GM18867 (cell line): ENCODE measurements at regions not wholly inside any gene's neighbourhood (a gene's known extent, or its start where the extent isn't known, plus 50 kb on each side); places are given as distances from the start of the nearest gene placed in this dataset.

Source experiments
- ATAC-seq: cut with Tn5 transposase; IDR thresholded peaks from one replicate; pipeline ENCODE4 v1.9.1; 2021; ENCODE audit warnings: mild to moderate bottlenecking, moderate library complexity; ENCODE audit not compliant: unreplicated experiment

DNA sequence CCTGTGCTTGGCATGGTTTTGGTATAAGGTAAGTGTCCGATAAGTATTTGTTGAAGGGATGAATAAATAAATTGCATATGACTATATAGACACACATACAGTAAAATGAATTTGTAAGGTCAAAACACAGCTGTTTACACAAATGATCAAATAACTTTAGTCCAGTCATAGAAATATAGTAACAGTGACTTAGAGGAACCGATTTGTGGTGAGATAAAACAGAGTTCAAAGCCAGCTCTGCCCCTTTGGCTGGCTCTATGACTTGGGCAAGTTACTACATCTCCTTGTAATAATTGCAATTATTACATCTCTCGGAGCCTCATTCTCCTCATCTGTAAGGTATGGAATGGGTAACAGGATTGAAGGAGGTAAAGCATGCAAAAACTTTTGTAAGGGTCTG lies 384.0 kb downstream of the PLK2 start:
- no peak for ATAC-seq

DNA sequence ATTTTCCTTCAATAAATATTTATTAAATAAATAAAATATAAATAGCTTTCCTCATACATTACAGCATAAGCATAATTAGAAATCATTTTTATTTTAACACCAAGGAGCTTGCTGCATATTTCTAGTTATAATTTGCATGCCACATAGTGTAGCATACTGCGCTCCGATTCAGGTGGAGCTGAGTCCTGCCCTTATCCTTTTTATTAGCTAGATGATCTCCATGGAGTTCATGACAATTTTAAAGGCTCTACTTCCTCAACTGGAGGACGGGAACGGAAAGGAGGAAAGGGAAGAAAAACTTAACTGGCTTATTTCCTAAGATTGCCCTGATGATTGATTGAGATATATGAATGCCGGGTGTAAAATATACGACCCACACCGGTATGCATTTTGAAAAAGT lies 385.2 kb downstream of the PLK2 start:
- no peak for ATAC-seq

DNA sequence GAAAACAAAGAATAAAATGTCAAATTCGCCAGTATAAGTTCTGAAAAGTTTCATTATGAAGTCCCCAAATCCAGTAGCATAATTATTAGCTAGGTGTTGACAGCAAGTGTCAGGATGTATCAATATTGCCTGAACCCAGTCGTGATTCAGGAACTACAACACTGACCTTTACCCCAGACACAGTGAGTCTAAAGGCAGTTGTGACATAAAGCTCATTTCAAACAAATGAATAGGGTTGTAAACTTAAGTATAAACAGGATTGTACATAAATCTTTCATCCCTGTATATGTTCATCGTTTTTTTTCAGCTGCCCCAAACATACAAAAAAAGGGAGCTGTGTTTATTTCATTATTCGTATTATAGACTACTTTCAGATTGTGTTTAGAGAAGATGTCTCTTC lies 385.7 kb downstream of the PLK2 start:
- ATAC-seq, result no peak

DNA sequence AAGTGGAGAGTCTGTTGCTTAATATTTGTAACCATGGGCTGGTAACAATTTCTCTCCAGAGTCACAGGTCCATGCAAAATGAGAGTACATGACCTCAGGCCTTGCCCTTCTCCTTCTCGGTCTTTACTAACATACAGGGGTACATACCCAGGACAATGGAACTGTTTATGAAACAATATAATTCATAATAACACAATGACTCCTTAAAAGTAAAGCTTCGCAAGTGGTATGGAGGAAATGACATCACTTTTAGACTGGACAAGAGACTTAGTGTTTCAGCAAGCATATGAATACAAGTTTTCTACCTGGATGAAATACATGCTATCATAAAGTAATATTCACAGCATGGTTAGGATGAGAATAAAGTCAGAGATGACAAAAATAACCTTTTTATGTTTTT lies 386.6 kb downstream of the PLK2 start:
- no peak for ATAC-seq

DNA sequence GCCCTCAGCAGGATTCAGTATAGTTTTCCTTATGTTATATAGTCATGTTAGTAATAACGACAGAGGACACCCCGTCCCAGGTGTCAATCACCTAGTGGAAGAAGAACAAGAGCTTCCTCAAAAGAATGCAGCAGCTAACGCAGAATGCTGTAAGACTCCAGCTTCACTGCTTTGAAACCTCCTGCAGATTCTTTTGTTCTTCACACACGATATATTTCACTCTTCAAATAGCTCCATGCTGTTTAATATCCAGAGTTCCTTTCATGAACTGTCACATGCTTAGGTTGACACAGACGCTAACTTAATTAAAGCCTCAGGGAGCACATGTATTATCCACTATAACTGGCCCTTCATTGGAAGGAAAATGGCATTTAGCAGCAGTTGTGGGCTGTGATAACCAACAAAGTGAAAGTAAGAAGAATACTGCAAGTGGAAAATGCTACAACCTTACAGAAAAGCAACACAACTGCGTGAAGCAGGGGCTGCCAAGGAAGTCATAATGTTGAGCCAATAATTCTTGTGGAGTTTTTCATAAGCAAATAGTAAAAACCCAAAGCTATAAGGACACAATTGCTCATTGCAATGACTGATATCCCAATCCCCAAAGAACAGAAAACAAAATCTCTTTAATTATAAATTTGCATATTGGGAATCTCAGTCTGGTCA lies 387.5 kb downstream of the PLK2 start:
- no peak for ATAC-seq

DNA sequence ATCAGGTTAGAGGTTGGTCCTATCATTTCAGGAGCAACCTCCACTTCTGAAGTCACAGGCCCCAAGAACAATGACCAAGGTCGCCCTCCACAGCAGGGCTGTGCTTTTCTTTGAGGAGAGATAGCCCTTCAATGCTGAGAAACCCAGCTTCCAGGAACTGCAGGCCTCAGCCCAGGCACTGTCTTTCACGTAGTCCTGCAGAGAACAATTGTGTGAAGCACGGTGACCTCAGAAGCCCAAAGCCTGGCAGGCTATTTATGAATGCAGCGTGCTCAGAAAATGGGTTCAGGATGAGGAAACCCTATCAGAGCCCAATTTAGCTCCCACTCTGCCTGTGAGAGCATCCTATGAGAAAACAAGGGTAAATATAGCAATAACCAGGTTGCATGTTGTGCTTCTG lies 388.3 kb downstream of the PLK2 start:
- no peak for ATAC-seq

DNA sequence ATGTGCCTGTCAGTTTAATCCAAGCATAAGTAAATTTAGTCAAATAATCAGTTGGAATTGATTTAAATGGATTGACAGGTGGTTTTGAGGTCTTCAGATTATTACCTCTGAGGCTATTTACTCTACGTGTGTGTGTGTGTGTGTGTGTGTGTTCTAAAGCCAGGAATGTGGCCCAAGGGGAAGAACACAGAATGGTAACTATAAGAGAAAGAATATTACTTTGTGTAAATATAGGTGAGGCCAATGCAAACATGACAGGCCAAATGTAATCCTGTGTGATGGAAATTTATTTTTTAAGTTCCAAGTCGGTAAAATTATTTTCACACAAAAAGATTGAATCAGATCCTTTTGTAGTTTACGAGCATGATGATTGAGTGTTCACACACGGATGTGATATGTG lies 390.0 kb downstream of the PLK2 start:
- ATAC-seq, result no peak

DNA sequence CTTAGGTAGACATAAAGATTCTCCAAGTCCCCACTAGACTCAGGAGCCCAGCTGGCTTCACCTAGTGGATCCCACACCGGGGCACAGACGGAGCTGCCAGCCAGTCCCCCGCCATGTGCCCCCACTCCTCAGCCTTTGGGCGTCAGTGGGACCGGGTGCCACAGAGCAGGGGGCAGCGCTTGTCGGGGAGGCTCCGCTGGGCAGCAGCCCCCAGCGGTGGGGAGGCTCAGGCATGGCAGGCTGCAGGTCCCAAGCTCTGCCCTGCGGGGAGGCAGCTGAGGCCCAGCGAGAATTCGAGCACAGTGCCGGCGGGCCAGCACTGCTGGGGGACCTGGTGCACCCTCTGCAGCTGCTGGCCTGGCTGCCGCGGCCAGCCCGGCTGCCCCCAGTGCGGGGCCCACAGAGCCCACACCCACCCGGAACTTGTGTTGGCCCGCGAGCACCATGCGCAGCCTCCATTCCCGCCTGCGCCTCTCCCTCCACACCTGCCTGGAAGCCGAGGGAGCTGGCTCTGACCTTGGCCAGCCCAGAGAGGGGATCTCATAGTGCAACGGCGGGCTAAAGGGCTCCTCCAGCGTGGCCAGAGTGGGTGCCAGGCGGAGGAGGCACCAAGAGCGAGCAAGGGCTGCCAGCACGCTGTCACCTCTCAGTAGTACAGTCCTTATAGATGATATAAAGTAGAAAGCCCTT lies 390.7 kb downstream of the PLK2 start:
- no peak for ATAC-seq

DNA sequence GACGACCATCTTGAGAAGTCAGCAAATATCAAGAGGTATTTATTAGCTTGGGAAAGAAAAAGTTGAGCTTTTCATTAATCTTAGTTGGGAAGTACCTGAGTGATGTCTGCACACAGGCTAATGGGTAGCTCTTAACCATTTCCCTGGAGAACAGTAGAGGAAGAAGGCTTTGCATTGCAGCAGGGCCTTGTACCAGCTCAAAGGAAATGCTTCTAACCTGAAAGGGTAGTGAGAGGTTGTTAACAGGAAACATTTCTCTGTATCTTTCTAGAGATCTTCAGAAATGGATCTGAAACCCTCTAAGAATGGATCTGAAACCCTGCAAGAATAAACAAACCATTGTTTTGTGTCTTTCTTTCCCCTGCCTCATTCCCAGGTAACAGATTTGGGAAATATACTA lies 393.3 kb downstream of the PLK2 start:
- ATAC-seq, result no peak

DNA sequence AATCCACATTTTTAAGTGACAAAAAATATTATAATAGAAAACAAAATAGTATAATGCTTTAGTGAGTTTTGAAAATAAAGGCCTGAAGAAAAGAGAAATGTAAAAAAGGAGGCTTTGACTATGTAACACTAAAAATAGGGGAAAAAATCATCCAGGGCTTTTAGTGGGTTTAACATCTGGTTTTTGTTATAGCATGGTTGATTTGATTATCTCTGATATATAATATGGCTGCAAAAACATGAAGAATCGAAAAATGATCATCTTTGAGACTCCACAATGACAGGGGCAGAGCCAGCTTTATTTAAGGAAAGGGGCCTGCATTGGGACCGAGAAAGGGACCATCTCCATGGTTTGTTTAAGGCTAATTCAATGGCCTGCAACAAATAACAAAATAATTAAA lies 393.8 kb downstream of the PLK2 start:
- no peak for ATAC-seq

DNA sequence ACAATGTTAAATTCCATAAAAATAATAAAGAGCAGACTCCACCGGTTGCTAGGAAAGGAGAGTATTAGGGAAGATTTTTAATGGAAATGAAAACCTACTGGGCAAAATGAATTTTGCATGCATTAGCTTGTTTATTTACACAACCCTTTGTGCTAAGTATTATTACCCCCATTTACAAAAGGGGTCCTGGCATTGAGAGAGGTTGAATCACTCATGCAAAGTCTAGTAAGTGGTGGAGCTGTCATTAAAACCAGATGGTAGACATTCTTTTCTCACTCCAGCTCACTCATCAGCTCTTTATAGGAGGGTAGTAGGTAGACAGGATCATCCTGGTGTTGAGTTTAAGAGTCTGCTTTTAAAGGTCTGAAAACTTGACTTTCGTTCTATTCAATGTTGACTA lies 395.1 kb downstream of the PLK2 start:
- ATAC-seq, result no peak

DNA sequence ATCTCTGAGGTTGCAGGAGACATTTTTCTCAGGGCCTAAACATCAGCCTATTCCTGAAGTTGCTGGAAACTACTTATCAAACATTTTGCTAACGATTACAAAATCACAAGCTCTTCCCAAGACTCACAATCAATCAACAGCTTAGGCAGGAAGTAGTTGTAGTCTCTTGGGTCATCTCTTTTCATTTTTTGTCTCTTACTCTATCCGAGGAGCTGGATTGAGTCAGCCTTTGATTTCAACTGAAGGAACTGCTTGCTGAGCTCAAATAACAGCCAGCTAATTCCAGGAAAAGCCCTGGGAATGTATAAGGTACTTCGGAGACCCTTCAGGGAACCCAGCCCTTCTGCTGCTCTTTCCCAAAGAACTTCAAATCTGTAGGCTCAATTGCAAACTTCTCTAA lies 398.9 kb downstream of the PLK2 start:
- no peak for ATAC-seq

DNA sequence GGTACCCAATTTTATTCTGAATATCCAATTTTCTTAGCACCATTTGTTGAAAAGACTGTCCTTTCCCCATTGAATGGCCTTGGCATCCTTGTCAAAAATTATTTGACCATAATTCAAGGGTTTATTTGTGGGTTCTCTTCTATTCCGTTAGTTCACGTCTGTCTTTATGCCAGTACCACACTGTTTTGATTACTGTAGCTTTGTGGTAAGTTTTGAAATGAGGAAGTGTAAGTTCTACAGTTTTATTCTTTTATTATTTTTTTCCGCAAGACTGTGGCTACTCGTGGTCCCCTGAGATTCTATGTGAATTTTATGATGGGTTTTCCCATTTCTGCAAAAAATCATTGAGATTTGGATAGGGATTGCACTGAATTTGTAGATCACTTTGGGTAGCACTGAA lies 402.6 kb downstream of the PLK2 start:
- ATAC-seq, result no peak

DNA sequence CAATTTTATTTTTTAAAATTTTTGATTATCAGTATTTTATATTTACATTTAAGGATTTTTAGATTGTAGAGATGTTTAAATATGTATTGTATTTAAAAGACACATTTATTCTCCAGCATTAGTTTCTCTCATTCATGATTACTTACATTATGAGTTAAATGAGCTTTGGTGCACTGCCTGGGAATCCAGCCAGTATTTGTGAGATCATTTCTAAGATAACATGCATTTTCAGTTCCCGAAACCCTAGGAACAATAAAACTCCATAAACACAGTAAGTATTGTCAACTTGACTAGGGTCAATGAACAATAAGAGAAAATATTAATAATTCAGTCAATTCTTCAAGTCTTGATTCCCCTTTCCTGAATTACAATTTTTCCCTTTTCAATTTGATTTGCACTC lies 403.3 kb downstream of the PLK2 start:
- ATAC-seq, result no peak

DNA sequence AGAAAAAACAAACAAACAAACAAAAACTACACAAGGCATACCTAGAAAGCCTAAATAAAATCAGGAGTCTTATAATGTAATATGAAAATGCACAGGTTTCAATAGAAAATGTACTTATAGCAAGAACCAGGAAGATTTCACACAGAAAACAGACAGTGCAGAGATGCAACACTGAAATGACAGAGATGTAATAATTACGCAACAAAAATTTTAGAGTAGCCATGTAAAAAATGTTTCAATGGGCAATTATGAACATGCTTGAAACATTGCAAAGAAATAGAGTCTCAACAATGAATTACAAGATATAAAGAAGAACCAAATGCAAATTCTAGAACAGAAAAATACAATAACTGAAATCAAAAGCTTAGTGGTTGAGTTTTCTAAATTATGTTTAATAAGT lies 405.9 kb downstream of the PLK2 start:
- no peak for ATAC-seq

DNA sequence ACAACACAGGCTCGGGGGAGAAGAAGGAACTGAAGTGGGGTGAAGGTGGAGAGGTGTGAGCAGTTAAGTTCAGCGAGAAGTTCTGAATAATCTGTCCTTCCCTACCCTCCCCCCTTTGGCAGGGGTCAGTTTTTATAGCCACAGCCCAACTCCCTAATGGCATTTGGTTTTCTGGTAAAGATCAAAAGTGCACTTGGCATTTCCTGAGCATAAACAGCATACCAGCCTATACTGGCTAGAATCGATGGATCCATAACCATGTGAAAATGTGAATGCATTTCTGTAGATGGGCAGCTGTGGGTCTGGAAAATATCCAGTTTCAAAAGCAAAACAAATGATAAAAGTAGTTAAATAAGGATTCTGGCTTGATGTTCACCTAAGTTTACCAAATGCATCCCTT lies 410.9 kb downstream of the PLK2 start:
- ATAC-seq, result no peak

DNA sequence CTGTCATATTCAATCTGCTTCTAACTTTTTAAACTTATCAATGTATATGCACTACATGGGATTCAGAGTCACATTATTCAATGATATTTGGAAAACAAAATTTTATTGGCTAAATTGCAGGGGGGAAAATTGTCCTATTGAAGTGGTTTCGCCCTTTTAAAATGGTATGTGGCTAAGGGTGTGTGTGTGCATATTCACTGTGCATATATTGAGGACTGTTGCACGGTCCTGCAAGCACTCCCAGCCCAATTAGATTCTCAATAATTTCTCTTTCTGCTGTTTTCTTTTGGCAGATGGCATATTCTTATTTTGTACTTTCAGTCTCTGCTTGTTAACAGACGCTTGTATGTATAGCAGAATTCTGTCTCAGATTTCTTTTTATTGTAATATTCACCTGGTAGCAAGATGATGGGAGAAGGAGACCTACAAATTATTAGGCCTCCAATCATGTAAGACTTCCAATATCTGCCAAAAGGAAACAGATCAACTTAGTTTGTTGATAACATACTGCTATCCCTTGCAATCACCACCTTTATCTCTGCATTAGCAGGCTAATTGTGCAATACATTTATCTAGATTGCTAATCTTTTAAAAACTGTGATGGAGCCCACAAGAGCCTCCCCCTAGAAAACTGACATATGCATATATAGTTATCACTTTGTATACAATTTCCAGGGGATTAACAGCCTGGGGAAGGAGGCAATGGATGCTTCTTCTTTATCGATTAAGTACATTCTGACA lies 411.5 kb downstream of the PLK2 start:
- ATAC-seq, result no peak

DNA sequence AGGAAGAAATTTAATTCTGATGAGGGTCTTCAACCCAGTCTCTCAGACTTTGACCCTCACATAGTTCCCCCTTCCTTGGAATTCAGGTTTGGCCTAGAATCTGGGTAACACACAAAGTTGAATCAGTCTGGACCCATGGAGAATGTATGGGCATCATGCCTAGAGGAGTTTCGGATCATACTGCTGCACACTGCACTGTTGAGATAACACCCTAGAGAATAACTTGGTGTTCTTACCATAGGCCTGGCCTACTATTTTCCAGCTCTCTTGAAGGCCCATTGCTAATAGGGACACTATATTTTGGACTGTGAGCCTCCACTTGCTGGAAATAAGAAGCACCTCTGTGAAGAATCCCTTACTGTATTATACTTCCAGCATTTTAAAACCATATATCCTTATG lies 413.5 kb downstream of the PLK2 start:
- no peak for ATAC-seq

DNA sequence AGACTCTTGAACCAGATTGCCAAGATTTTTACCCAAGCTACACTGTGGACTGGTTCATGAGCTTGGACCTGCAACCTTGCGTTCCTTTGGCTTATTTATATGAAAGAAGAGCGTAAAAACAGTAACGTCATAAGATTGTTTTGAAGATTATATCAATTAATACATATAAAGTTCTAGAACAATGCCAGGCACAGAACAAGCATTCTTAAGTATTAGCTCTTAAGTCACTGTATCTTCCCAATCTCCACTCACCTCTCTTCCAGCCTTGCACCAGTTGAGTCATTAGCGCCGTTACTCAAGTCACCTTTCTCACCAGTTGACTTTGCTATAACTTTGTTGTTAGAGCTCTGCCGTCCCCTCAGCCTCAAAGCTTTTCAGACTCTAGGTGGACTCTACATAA lies 415.7 kb downstream of the PLK2 start:
- no peak for ATAC-seq

DNA sequence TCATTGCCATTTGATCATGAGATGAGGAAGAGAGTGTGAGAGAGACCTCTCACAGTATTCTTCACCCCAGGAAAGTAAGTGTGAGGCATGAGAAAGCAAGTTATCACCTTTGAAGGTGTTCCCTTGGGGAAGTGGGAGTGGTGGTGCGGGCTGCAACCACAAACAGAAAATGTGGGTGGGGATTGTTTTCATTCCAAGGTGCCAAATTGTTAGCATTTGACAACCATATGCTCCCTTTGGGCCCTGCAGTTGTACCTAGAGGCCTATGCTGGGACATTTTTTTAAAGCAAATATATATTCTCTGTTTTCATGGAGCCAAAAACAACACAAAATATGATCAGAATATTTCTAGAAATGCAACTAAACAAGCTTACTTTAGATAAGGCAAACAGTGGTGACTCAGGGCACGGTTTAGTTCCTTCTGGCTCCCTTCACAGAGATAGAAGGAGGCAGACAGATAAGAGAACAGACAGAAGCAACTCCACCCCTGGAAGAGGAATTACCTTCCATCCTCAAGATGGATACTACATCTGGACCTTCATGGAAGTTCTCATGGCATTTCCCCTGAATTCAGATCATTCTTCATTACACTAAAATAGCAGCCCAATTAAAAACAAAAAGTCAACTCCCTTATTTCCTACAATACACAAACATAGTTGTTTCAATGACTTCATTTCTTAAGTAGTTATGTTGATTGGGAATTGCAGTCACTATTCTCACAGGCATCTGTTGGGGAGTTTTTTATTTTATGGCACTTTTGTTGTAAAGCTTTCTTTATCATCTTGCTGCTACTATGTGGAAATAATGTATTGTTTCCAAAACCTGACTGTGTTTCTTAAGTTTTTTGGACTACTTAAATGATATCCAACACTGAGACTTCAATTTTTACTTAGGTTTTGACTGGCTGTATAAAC lies 416.6 kb downstream of the PLK2 start:
- no peak for ATAC-seq

DNA sequence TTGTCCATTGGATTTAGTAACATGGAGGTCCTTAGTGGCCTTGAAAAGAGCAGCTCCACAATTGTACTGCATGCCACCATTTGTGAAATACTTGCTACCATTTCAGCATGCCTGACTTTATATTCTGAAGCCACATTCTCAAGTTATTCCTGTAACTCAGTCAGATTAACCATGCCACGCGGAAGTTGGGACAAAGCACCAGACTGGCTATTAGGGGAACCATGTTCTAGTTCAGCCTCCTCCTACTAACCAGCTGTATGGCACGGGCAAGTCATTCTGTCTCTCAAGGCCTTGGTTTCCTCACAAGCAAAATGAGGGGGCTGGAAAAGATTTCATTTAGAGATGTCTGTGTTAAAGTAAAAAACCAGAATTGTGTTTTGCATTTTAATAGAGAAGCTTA lies 418.0 kb downstream of the PLK2 start:
- no peak for ATAC-seq
